ENCODE measurements at regions not wholly inside any gene's neighbourhood (a gene's known extent, or its start where the extent isn't known, plus 50 kb on each side); places are given as distances from the start of the nearest gene placed in this dataset.

DNA sequence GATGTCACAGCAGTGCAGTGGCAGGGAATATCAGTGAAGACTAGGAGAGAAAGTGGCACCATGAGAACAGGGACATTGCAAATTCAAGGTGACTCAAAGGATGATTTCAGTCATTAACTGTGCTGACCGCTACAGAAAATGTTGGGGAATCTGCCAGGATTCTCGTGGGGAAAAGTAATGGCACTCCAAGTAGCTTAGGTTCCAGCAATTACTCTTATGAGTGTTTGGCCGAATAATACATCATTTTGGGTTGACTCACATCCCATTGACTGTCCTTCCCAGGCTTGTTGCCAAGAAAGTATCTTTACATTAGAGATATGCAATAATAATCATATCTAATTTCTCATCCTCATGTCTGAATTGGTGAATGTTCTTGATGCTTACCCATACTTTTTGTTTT is 1411.1 kb upstream of the PCDH7 start:
- Histone ChIP-seq H3K27ac (ENCODE audit: low read depth in 2 of 2, low read length in 1 of 2) (peak overlapping the region; percentile 53 to 93), H3K4me2 (peak overlapping the region; percentile 65), H3K9me2 (no peaks in the 10 kb centered on the region), H3F3A (replicated peaks; ENCODE audit: insufficient read depth) (peaks cover 30% of the 10 kb centered on the region), H3K27me3 (ENCODE audit: insufficient read depth) (no peaks in the 10 kb centered on the region), H3K4me3 (ENCODE audit: low read depth in 2 of 2, low read length in 1 of 2) (peak overlapping the region in 1 of 2 experiments; percentile 14; a peak in 2 of 4 replicates), H3K9ac (peak overlapping the region; percentile 34; the same call in 1 of the 2 replicates), H3K9me3 (no peaks in the 10 kb centered on the region), H2AFZ (ENCODE audit: low read depth) (peak overlapping the region; percentile 77; the same call in 1 of the 2 replicates), H3K4me1 (ENCODE audit: control insufficient read depth in 1 of 2, insufficient read depth in 2 of 2, low read depth in 1 of 2, low read length in 1 of 2) (peaks cover 0 to 41% of the 10 kb centered on the region in 2 experiments; a peak in 2 of 4 replicates), H3K36me3 (replicated peaks in 1 of 2; ENCODE audit: control insufficient read depth in 1 of 2, insufficient read depth in 2 of 2, low read length in 1 of 2) (no peaks in the 10 kb centered on the region), H4K20me1 (ENCODE audit: insufficient read depth) (no peaks in the 10 kb centered on the region), H3K79me2 (ENCODE audit: insufficient read depth) (no peaks in the 10 kb centered on the region)
- 0% methylated on average over 3 of the region's 3 CpGs for WGBS (ENCODE audit: low lambda C conversion rate)
- CTCF ChIA-PET, result no interaction called here
- no peak for DNase-seq
- no peak for TF ChIP-seq RCOR1 (IDR thresholded peaks at IDR 0.05; ENCODE audit: low read length)
- TF ChIP-seq NFIC (IDR thresholded peaks at IDR 0.05; ENCODE audit: borderline replicate concordance), result peak; percentile 98
- peak; percentile 68 for TF ChIP-seq TEAD4 (IDR thresholded peaks at IDR 0.05; ENCODE audit: borderline replicate concordance, insufficient read depth)
- TF ChIP-seq FOSL2 (IDR thresholded peaks at IDR 0.05; ENCODE audit: borderline replicate concordance, low read depth), result peak; percentile 88; the same call in 1 of the 2 replicates
- peak in 1 of 2 experiments; percentile 88; a peak in 2 of 4 replicates for TF ChIP-seq EP300 (IDR thresholded peaks at IDR 0.05; ENCODE audit: borderline replicate concordance in 1 of 2, low read depth in 1 of 2, low read length in 1 of 2)
- TF ChIP-seq RXRA (IDR thresholded peaks at IDR 0.05; ENCODE audit: borderline replicate concordance, low read depth), result peak; percentile 31; the same call in 1 of the 2 replicates
- TF ChIP-seq POLR2AphosphoS5 (IDR thresholded peaks at IDR 0.05; ENCODE audit: low read depth, low read length), result peak; percentile 46; the same call in 1 of the 2 replicates
- TF ChIP-seq, protein P1, sequence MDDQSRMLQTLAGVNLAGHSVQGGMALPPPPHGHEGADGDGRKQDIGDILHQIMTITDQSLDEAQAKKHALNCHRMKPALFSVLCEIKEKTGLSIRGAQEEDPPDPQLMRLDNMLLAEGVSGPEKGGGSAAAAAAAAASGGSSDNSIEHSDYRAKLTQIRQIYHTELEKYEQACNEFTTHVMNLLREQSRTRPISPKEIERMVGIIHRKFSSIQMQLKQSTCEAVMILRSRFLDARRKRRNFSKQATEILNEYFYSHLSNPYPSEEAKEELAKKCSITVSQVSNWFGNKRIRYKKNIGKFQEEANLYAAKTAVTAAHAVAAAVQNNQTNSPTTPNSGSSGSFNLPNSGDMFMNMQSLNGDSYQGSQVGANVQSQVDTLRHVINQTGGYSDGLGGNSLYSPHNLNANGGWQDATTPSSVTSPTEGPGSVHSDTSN (IDR thresholded peaks at IDR 0.05), result peak; percentile 94
- TF ChIP-seq TCF12 (IDR thresholded peaks at IDR 0.05), result peak; percentile 79
- no peak for TF ChIP-seq MEF2A (IDR thresholded peaks at IDR 0.05; ENCODE audit: borderline replicate concordance, low read depth)
- TF ChIP-seq JUND (IDR thresholded peaks at IDR 0.05), result peak; percentile 85
- TF ChIP-seq, protein P2, sequence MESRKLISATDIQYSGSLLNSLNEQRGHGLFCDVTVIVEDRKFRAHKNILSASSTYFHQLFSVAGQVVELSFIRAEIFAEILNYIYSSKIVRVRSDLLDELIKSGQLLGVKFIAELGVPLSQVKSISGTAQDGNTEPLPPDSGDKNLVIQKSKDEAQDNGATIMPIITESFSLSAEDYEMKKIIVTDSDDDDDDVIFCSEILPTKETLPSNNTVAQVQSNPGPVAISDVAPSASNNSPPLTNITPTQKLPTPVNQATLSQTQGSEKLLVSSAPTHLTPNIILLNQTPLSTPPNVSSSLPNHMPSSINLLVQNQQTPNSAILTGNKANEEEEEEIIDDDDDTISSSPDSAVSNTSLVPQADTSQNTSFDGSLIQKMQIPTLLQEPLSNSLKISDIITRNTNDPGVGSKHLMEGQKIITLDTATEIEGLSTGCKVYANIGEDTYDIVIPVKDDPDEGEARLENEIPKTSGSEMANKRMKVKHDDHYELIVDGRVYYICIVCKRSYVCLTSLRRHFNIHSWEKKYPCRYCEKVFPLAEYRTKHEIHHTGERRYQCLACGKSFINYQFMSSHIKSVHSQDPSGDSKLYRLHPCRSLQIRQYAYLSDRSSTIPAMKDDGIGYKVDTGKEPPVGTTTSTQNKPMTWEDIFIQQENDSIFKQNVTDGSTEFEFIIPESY (IDR thresholded peaks at IDR 0.05; ENCODE audit: borderline replicate concordance, low read depth), result peak; percentile 31; the same call in 1 of the 2 replicates
- TF ChIP-seq MXI1 (IDR thresholded peaks at IDR 0.05; ENCODE audit: low read depth, low read length), result no peak
- TF ChIP-seq SIN3A (IDR thresholded peaks at IDR 0.05; ENCODE audit: borderline replicate concordance, low read depth, low read length), result no peak
- no peak for TF ChIP-seq RAD21 (IDR thresholded peaks at IDR 0.05; ENCODE audit: low read length)
- TF ChIP-seq GABPA (IDR thresholded peaks at IDR 0.05; ENCODE audit: low read depth), result no peak
- no peak for TF ChIP-seq FOXM1 (IDR thresholded peaks at IDR 0.05; ENCODE audit: low read depth)
- POLR2A ChIA-PET, result no interaction called here

DNA sequence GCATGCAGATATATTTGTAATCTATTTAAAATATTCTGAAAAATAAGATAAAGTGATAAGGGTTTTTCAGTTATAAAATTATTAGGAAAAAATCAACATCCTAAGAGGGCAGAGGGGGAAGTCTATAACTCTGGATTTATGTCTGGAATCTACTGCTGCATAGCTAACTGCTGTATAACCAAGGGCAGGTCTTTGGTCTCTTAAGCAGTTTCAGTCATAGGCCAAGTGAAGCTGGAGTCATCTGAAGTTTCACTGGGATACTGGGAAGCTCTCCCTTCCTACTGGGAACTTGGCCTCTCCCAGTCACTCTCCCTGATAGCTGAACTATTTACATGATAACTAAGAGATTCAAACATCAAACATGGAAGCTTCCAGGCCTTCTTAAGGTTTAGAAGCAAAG is 1409.9 kb upstream of the PCDH7 start:
- ChIA-PET POLR2A (no interaction called here), CTCF (no interaction called here)
- Histone ChIP-seq H3F3A (replicated peaks; ENCODE audit: insufficient read depth) (peaks cover 30% of the 10 kb centered on the region), H4K20me1 (ENCODE audit: insufficient read depth) (no peaks in the 10 kb centered on the region), H3K36me3 (replicated peaks in 1 of 2; ENCODE audit: control insufficient read depth in 1 of 2, insufficient read depth in 2 of 2, low read length in 1 of 2) (no peaks in the 10 kb centered on the region), H2AFZ (ENCODE audit: low read depth) (peak overlapping the region; percentile 90), H3K27me3 (ENCODE audit: insufficient read depth) (no peaks in the 10 kb centered on the region), H3K4me2 (peak overlapping the region; percentile 65; the same call in 1 of the 2 replicates), H3K27ac (ENCODE audit: low read depth in 2 of 2, low read length in 1 of 2) (peak overlapping the region in 1 of 2 experiments; percentile 93; a peak in 3 of 4 replicates), H3K9ac (no peak overlapping the region; the same call in 1 of the 2 replicates), H3K4me1 (ENCODE audit: control insufficient read depth in 1 of 2, insufficient read depth in 2 of 2, low read depth in 1 of 2, low read length in 1 of 2) (peaks cover 0 to 41% of the 10 kb centered on the region in 2 experiments; a peak in 2 of 4 replicates), H3K4me3 (ENCODE audit: low read depth in 2 of 2, low read length in 1 of 2) (no peak overlapping the region), H3K79me2 (ENCODE audit: insufficient read depth) (no peaks in the 10 kb centered on the region), H3K9me3 (no peaks in the 10 kb centered on the region), H3K9me2 (no peaks in the 10 kb centered on the region)
- no peak for DNase-seq
- TF ChIP-seq SMC3 (IDR thresholded peaks at IDR 0.05; ENCODE audit: low read depth, low read length) (no peak), NRF1 (IDR thresholded peaks at IDR 0.05; ENCODE audit: low read depth, low read length) (no peak), JUND (IDR thresholded peaks at IDR 0.05) (no peak), MEF2A (IDR thresholded peaks at IDR 0.05; ENCODE audit: borderline replicate concordance, low read depth) (no peak), TAF1 (IDR thresholded peaks at IDR 0.05; ENCODE audit: borderline replicate concordance, low read depth, low read length) (no peak), RCOR1 (IDR thresholded peaks at IDR 0.05; ENCODE audit: low read length) (no peak), FOSL2 (IDR thresholded peaks at IDR 0.05; ENCODE audit: borderline replicate concordance, low read depth) (no peak), FOXM1 (IDR thresholded peaks at IDR 0.05; ENCODE audit: low read depth) (no peak), NFIC (IDR thresholded peaks at IDR 0.05; ENCODE audit: borderline replicate concordance) (no peak), ELF1 (IDR thresholded peaks at IDR 0.05) (no peak)
- TF ChIP-seq, protein P3, sequence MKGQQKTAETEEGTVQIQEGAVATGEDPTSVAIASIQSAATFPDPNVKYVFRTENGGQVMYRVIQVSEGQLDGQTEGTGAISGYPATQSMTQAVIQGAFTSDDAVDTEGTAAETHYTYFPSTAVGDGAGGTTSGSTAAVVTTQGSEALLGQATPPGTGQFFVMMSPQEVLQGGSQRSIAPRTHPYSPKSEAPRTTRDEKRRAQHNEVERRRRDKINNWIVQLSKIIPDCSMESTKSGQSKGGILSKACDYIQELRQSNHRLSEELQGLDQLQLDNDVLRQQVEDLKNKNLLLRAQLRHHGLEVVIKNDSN (IDR thresholded peaks at IDR 0.05; ENCODE audit: borderline replicate concordance, low read depth), result no peak

Measured in SK-N-SH (cell line).